Superior temporal gyrus (tissue), 1 donor: ENCODE measurements at regions not wholly inside any gene's neighbourhood (a gene's known extent, or its start where the extent isn't known, plus 50 kb on each side); places are given as distances from the start of the nearest gene placed in this dataset.

Experiments used
- DNase-seq: peaks from one replicate; pipeline ENCODE4 v3.0.0-alpha.2; 2016; ENCODE audit errors: extremely low spot score

GRCh38 chr16:80356365-80356764 lies 184.4 kb upstream of the DYNLRB2 start:
- no peak for DNase-seq

GRCh38 chr16:80355335-80355734 lies 185.5 kb upstream of the DYNLRB2 start:
- DNase-seq: no peak

GRCh38 chr16:80350061-80350460 lies 190.7 kb upstream of the DYNLRB2 start:
- no peak for DNase-seq

GRCh38 chr16:80347900-80348299 lies 192.9 kb upstream of the DYNLRB2 start:
- DNase-seq: peak; percentile 18

GRCh38 chr16:80347002-80347401 lies 193.8 kb upstream of the DYNLRB2 start:
- DNase-seq: no peak

GRCh38 chr16:80346111-80346632 lies 194.6 kb upstream of the DYNLRB2 start:
- DNase-seq: no peak

GRCh38 chr16:80345701-80346100 lies 195.1 kb upstream of the DYNLRB2 start:
- no peak for DNase-seq

GRCh38 chr16:80344570-80344969 lies 196.2 kb upstream of the DYNLRB2 start:
- no peak for DNase-seq

- DNase-seq: no peak
These were observed 199.5 kb upstream of the DYNLRB2 start for GRCh38 chr16:80341263-80341662.

GRCh38 chr16:80337786-80338185 lies 203.0 kb upstream of the DYNLRB2 start:
- DNase-seq: no peak

- DNase-seq: no peak
These were observed 210.0 kb upstream of the DYNLRB2 start for GRCh38 chr16:80330803-80331202.

GRCh38 chr16:80330150-80330549 lies 210.6 kb upstream of the DYNLRB2 start:
- no peak for DNase-seq

- DNase-seq: no peak
These were observed 213.1 kb upstream of the DYNLRB2 start for GRCh38 chr16:80327740-80328139.

GRCh38 chr16:80324371-80324770 lies 216.4 kb upstream of the DYNLRB2 start:
- DNase-seq: no peak

GRCh38 chr16:80323808-80324195 lies 217.0 kb upstream of the DYNLRB2 start:
- DNase-seq: no peak

GRCh38 chr16:80323187-80323807 lies 217.5 kb upstream of the DYNLRB2 start:
- no peak for DNase-seq

- DNase-seq: no peak
These were observed 221.6 kb upstream of the DYNLRB2 start for GRCh38 chr16:80319181-80319580.

GRCh38 chr16:80318107-80318506 lies 222.7 kb upstream of the DYNLRB2 start:
- no peak for DNase-seq

GRCh38 chr16:80317599-80318037 lies 223.2 kb upstream of the DYNLRB2 start:
- no peak for DNase-seq

GRCh38 chr16:80317116-80317515 lies 223.7 kb upstream of the DYNLRB2 start:
- no peak for DNase-seq

- no peak for DNase-seq
These were observed 226.8 kb upstream of the DYNLRB2 start for GRCh38 chr16:80314042-80314441.

GRCh38 chr16:80309178-80309577 lies 231.6 kb upstream of the DYNLRB2 start:
- no peak for DNase-seq

- DNase-seq: no peak
These were observed 235.4 kb upstream of the DYNLRB2 start for GRCh38 chr16:80305410-80305809.

GRCh38 chr16:80303691-80304090 lies 237.1 kb upstream of the DYNLRB2 start:
- DNase-seq: no peak
